ENCODE measurements at regions not wholly inside any gene's neighbourhood (a gene's known extent, or its start where the extent isn't known, plus 50 kb on each side); places are given as distances from the start of the nearest gene placed in this dataset.

GRCh38 chr14:41297576-41298327, 308.9 kb upstream of the LRFN5 start:
- H3K4me1 ChIP-seq (ENCODE audit: low read depth) = no peaks in the 10 kb centered on the region
- no peak overlapping the region for H3K4me3 ChIP-seq
- peaks cover 16% of the 10 kb centered on the region for H3K9me3 ChIP-seq
- TF ChIP-seq CTCF (IDR thresholded peaks at IDR 0.05) = no peak
- intact Hi-C loops (cut with DNase I, micrococcal nuclease) = no loop called here
- ATAC-seq (no peak), DNase-seq (no peak)
- no peaks in the 10 kb centered on the region for H3K36me3 ChIP-seq (ENCODE audit: low read depth)

- ATAC-seq = no peak
These were observed 310.9 kb upstream of the LRFN5 start for GRCh38 chr14:41295734-41296133.

GRCh38 chr14:41289025-41289424, 317.7 kb upstream of the LRFN5 start:
- DNase-seq (no peak), ATAC-seq (no peak)
- no peak for TF ChIP-seq CTCF (IDR thresholded peaks at IDR 0.05)

More at GRCh38 chr14:41295734-41296133, 310.9 kb upstream of the LRFN5 start:
- intact Hi-C loops (cut with DNase I, micrococcal nuclease) = no loop called here
- Histone ChIP-seq H3K4me3 (no peak overlapping the region), H3K9me3 (peaks cover 16% of the 10 kb centered on the region), H3K4me1 (ENCODE audit: low read depth) (no peaks in the 10 kb centered on the region), H3K36me3 (ENCODE audit: low read depth) (no peaks in the 10 kb centered on the region)
- no peak for DNase-seq
- TF ChIP-seq CTCF (IDR thresholded peaks at IDR 0.05) = no peak

GRCh38 chr14:41285186-41285748, 321.4 kb upstream of the LRFN5 start:
- intact Hi-C loops (cut with DNase I, micrococcal nuclease) = no loop called here

More at GRCh38 chr14:41289025-41289424, 317.7 kb upstream of the LRFN5 start:
- peaks cover 27% of the 10 kb centered on the region for H3K9me3 ChIP-seq
- H3K36me3 ChIP-seq (ENCODE audit: low read depth) = no peaks in the 10 kb centered on the region
- H3K4me1 ChIP-seq (ENCODE audit: low read depth) = no peaks in the 10 kb centered on the region
- no peak overlapping the region for H3K4me3 ChIP-seq
- intact Hi-C loops (cut with DNase I, micrococcal nuclease) = no loop called here

GRCh38 chr14:41280745-41281144, 325.9 kb upstream of the LRFN5 start:
- DNase-seq = no peak
- Histone ChIP-seq H3K9me3 (peaks cover 15% of the 10 kb centered on the region), H3K4me3 (no peak overlapping the region), H3K4me1 (ENCODE audit: low read depth) (no peaks in the 10 kb centered on the region), H3K36me3 (ENCODE audit: low read depth) (no peaks in the 10 kb centered on the region)
- no peak for ATAC-seq
- intact Hi-C loops (cut with DNase I, micrococcal nuclease) = no loop called here
- no peak for TF ChIP-seq CTCF (IDR thresholded peaks at IDR 0.05)

More at GRCh38 chr14:41285186-41285748, 321.4 kb upstream of the LRFN5 start:
- TF ChIP-seq CTCF (IDR thresholded peaks at IDR 0.05) = no peak
- no peak overlapping the region for H3K4me3 ChIP-seq
- peaks cover 20% of the 10 kb centered on the region for H3K9me3 ChIP-seq
- no peaks in the 10 kb centered on the region for H3K36me3 ChIP-seq (ENCODE audit: low read depth)
- DNase-seq (peak in 1 of 3 donors; percentile 14), ATAC-seq (no peak)
- no peaks in the 10 kb centered on the region for H3K4me1 ChIP-seq (ENCODE audit: low read depth)
